Tibial nerve (tissue), 4 donors: ENCODE measurements at regions not wholly inside any gene's neighbourhood (a gene's known extent, or its start where the extent isn't known, plus 50 kb on each side); places are given as distances from the start of the nearest gene placed in this dataset.
A peak's percentile ranks its signal among the peaks of the same experiment; 100 is the strongest.

ENCODE experiments used
- CTCF ChIP-seq, 5 experiments: fragments of 200-600 bp in 3 of 5; fragments of 450-650 bp in 2 of 5; sonication (generic) in 3 of 5; IDR thresholded peaks; one replicate each; pipeline ENCODE4 v1.5.1; 2016 to 2019; ENCODE audit warnings: antibody characterized with exemption in 5 of 5, mild to moderate bottlenecking in 3 of 5, moderate library complexity in 2 of 5
- EP300 ChIP-seq, 2 donors: sonication (generic); formaldehyde crosslinking; IDR thresholded peaks; one replicate each; pipeline ENCODE4 v1.6.1; 2017; ENCODE audit warnings: antibody characterized with exemption in 2 of 2, mild to moderate bottlenecking in 1 of 2
- POLR2A ChIP-seq, 2 donors: fragments of 450-650 bp; IDR thresholded peaks; one replicate each; pipeline ENCODE4 v1.6.1; 2017; ENCODE audit warnings: antibody characterized with exemption in 2 of 2, mild to moderate bottlenecking in 2 of 2, moderate library complexity in 2 of 2

- TF ChIP-seq CTCF (IDR thresholded peaks at IDR 0.05) (peak in 1 of 5 experiments; percentile 16), POLR2A (IDR thresholded peaks at IDR 0.05) (no peak), EP300 (IDR thresholded peaks at IDR 0.05) (no peak)
These were observed 1059.6 kb upstream of the RAG2 start for GRCh38 chr11:37657645-37658044.
